ENCODE measurements at regions not wholly inside any gene's neighbourhood (a gene's known extent, or its start where the extent isn't known, plus 50 kb on each side); places are given as distances from the start of the nearest gene placed in this dataset.

GRCh38 chr6:23696992-23697391 lies 429.0 kb upstream of the NRSN1 start:
- Mint-ChIP-seq H3K9me3 (ENCODE audit: low read depth) (no peaks in the 10 kb centered on the region), H3K4me1 (ENCODE audit: low read depth) (peaks cover 3% of the 10 kb centered on the region), H3K4me3 (ENCODE audit: low read depth) (no peak overlapping the region), H3K27me3 (no peaks in the 10 kb centered on the region), H3K36me3 (ENCODE audit: insufficient read depth) (no peaks in the 10 kb centered on the region), H3K27ac (no peak overlapping the region)
- no peak for DNase-seq (ENCODE audit: low spot score, unreplicated experiment)
- no peak for TF ChIP-seq CTCF (IDR thresholded peaks at IDR 0.05; ENCODE audit: unreplicated experiment)

- H3K27ac Mint-ChIP-seq: no peak overlapping the region
- DNase-seq (ENCODE audit: low spot score, unreplicated experiment): no peak
- no peak for TF ChIP-seq CTCF (IDR thresholded peaks at IDR 0.05; ENCODE audit: unreplicated experiment)
- H3K4me1 Mint-ChIP-seq (ENCODE audit: low read depth): peaks cover 5% of the 10 kb centered on the region
- no peaks in the 10 kb centered on the region for H3K9me3 Mint-ChIP-seq (ENCODE audit: low read depth)
- no peak overlapping the region for H3K4me3 Mint-ChIP-seq (ENCODE audit: low read depth)
- H3K27me3 Mint-ChIP-seq: peaks cover 2% of the 10 kb centered on the region
- no peaks in the 10 kb centered on the region for H3K36me3 Mint-ChIP-seq (ENCODE audit: insufficient read depth)
Observed at GRCh38 chr6:23704479-23705052, 421.4 kb upstream of the NRSN1 start.

- Mint-ChIP-seq H3K27ac (no peak overlapping the region), H3K9me3 (ENCODE audit: low read depth) (no peaks in the 10 kb centered on the region), H3K36me3 (ENCODE audit: insufficient read depth) (no peaks in the 10 kb centered on the region), H3K27me3 (peaks cover 2% of the 10 kb centered on the region), H3K4me3 (ENCODE audit: low read depth) (no peak overlapping the region), H3K4me1 (ENCODE audit: low read depth) (peaks cover 5% of the 10 kb centered on the region)
- DNase-seq (ENCODE audit: low spot score, unreplicated experiment): no peak
- TF ChIP-seq CTCF (IDR thresholded peaks at IDR 0.05; ENCODE audit: unreplicated experiment): no peak
Observed at GRCh38 chr6:23705697-23706096, 420.3 kb upstream of the NRSN1 start.

GRCh38 chr6:23712756-23713155 lies 413.3 kb upstream of the NRSN1 start:
- TF ChIP-seq CTCF (IDR thresholded peaks at IDR 0.05; ENCODE audit: unreplicated experiment): no peak
- no peaks in the 10 kb centered on the region for H3K9me3 Mint-ChIP-seq (ENCODE audit: low read depth)
- H3K27me3 Mint-ChIP-seq: peaks cover 2% of the 10 kb centered on the region
- no peaks in the 10 kb centered on the region for H3K36me3 Mint-ChIP-seq (ENCODE audit: insufficient read depth)
- H3K4me1 Mint-ChIP-seq (ENCODE audit: low read depth): peaks cover 5% of the 10 kb centered on the region
- H3K27ac Mint-ChIP-seq: no peak overlapping the region
- no peak overlapping the region for H3K4me3 Mint-ChIP-seq (ENCODE audit: low read depth)
- DNase-seq (ENCODE audit: low spot score, unreplicated experiment): no peak

GRCh38 chr6:23713211-23713610 lies 412.8 kb upstream of the NRSN1 start:
- DNase-seq (ENCODE audit: low spot score, unreplicated experiment): no peak
- no peaks in the 10 kb centered on the region for H3K36me3 Mint-ChIP-seq (ENCODE audit: insufficient read depth)
- no peaks in the 10 kb centered on the region for H3K9me3 Mint-ChIP-seq (ENCODE audit: low read depth)
- no peak for TF ChIP-seq CTCF (IDR thresholded peaks at IDR 0.05; ENCODE audit: unreplicated experiment)
- peaks cover 2% of the 10 kb centered on the region for H3K27me3 Mint-ChIP-seq
- no peak overlapping the region for H3K27ac Mint-ChIP-seq
- H3K4me3 Mint-ChIP-seq (ENCODE audit: low read depth): no peak overlapping the region
- peaks cover 5% of the 10 kb centered on the region for H3K4me1 Mint-ChIP-seq (ENCODE audit: low read depth)

Measured in progenitor cell of endocrine pancreas (in vitro differentiated cells).